Mucosa of rectum (tissue), 2 donors: ENCODE measurements at regions not wholly inside any gene's neighbourhood (a gene's known extent, or its start where the extent isn't known, plus 50 kb on each side); places are given as distances from the start of the nearest gene placed in this dataset.

Experiments
- H3K27ac ChIP-seq, 2 donors: one replicate each; pipeline ENCODE4 v1.7.0; 2013; ENCODE audit warnings: inconsistent platforms in 2 of 2, low read depth in 2 of 2, low read length in 2 of 2
- H3K27me3 ChIP-seq, 2 donors: one replicate each; pipeline ENCODE4 v1.7.0; 2013; ENCODE audit warnings: low read length in 2 of 2; ENCODE audit not compliant: control insufficient read depth in 2 of 2, insufficient read depth in 2 of 2
- H3K36me3 ChIP-seq, 2 donors: one replicate each; pipeline ENCODE4 v1.7.0; 2013; ENCODE audit warnings: low read length in 2 of 2; ENCODE audit not compliant: control insufficient read depth in 2 of 2, insufficient read depth in 2 of 2
- H3K4me1 ChIP-seq, 2 donors: one replicate each; pipeline ENCODE4 v1.7.0; 2013; ENCODE audit warnings: low read length in 2 of 2, mild to moderate bottlenecking in 1 of 2; ENCODE audit not compliant: control insufficient read depth in 2 of 2, insufficient read depth in 2 of 2
- H3K4me3 ChIP-seq, 2 donors: one replicate each; pipeline ENCODE4 v1.7.0; 2013; ENCODE audit warnings: low read length in 2 of 2
- H3K9ac ChIP-seq, 2 donors: one replicate each; pipeline ENCODE4 v1.7.0; 2013; ENCODE audit warnings: low read length in 2 of 2, low read depth in 1 of 2, mild to moderate bottlenecking in 1 of 2
- H3K9me3 ChIP-seq, 2 donors: one replicate each; pipeline ENCODE4 v1.7.0; 2013; ENCODE audit warnings: low read length in 2 of 2; ENCODE audit not compliant: control insufficient read depth in 2 of 2
- donor health status: healthy.
- donor health status: Normal muscosa, but diverticular disease.

- no peaks in the 10 kb centered on the region for H3K9me3 ChIP-seq
- no peak overlapping the region for H3K4me3 ChIP-seq
- no peak overlapping the region for H3K27ac ChIP-seq
- no peak overlapping the region for H3K9ac ChIP-seq
- no peaks in the 10 kb centered on the region for H3K36me3 ChIP-seq
- no peaks in the 10 kb centered on the region for H3K4me1 ChIP-seq
- H3K27me3 ChIP-seq, result no peaks in the 10 kb centered on the region
Measured at GRCh38 chr6:16918586-16918985, 157.3 kb upstream of the ATXN1 start.

- Histone ChIP-seq H3K4me1 (no peaks in the 10 kb centered on the region), H3K36me3 (no peaks in the 10 kb centered on the region), H3K4me3 (no peak overlapping the region), H3K27me3 (peaks cover 0 to 4% of the 10 kb centered on the region in 2 donors), H3K9ac (no peak overlapping the region), H3K9me3 (no peaks in the 10 kb centered on the region), H3K27ac (no peak overlapping the region)
Measured at GRCh38 chr6:16914184-16914583, 152.9 kb upstream of the ATXN1 start.

DNA sequence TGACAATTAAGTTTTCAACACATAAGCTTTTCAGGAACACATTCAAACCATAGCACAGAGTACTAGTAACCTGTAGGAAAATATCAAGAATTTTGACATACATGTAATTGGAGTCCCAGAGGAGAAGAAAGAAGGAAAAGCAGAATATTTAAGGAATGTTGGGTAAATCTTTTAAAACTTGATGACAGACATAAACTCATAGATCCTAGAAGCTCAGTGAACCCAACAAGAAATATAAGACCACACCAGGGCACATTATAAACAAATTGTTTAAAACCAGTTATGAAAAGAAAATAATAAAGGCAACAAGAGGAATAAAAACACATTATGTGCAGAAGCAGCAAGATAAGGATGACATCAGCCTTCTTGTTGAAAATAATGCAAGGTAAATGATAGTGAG is 151.5 kb upstream of the ATXN1 start:
- Histone ChIP-seq H3K27ac (no peak overlapping the region), H3K4me3 (no peak overlapping the region), H3K36me3 (no peaks in the 10 kb centered on the region), H3K27me3 (peaks cover 0 to 4% of the 10 kb centered on the region in 2 donors), H3K9ac (no peak overlapping the region), H3K4me1 (no peaks in the 10 kb centered on the region), H3K9me3 (no peaks in the 10 kb centered on the region)

- no peaks in the 10 kb centered on the region for H3K36me3 ChIP-seq
- no peak overlapping the region for H3K4me3 ChIP-seq
- H3K4me1 ChIP-seq, result no peaks in the 10 kb centered on the region
- H3K9ac ChIP-seq, result no peak overlapping the region
- H3K27ac ChIP-seq, result no peak overlapping the region
- no peaks in the 10 kb centered on the region for H3K9me3 ChIP-seq
- H3K27me3 ChIP-seq, result peaks cover 0 to 4% of the 10 kb centered on the region in 2 donors
Measured at GRCh38 chr6:16911088-16911487, 149.8 kb upstream of the ATXN1 start.

- H3K27ac ChIP-seq, result no peak overlapping the region
- no peak overlapping the region for H3K9ac ChIP-seq
- H3K27me3 ChIP-seq, result peaks cover 0 to 4% of the 10 kb centered on the region in 2 donors
- no peaks in the 10 kb centered on the region for H3K4me1 ChIP-seq
- H3K4me3 ChIP-seq, result no peak overlapping the region
- no peaks in the 10 kb centered on the region for H3K36me3 ChIP-seq
- no peaks in the 10 kb centered on the region for H3K9me3 ChIP-seq
Measured at GRCh38 chr6:16909658-16910360, 148.5 kb upstream of the ATXN1 start.

GRCh38 chr6:16907991-16908390 is 146.7 kb upstream of the ATXN1 start:
- Histone ChIP-seq H3K27me3 (peaks cover 0 to 4% of the 10 kb centered on the region in 2 donors), H3K27ac (no peak overlapping the region), H3K4me3 (no peak overlapping the region), H3K4me1 (no peaks in the 10 kb centered on the region), H3K9ac (no peak overlapping the region), H3K36me3 (no peaks in the 10 kb centered on the region), H3K9me3 (no peaks in the 10 kb centered on the region)

GRCh38 chr6:16904957-16905356 is 143.7 kb upstream of the ATXN1 start:
- no peaks in the 10 kb centered on the region for H3K36me3 ChIP-seq
- H3K4me3 ChIP-seq, result no peak overlapping the region
- H3K27me3 ChIP-seq, result peaks cover 0 to 3% of the 10 kb centered on the region in 2 donors
- no peak overlapping the region for H3K27ac ChIP-seq
- H3K9me3 ChIP-seq, result no peaks in the 10 kb centered on the region
- H3K9ac ChIP-seq, result no peak overlapping the region
- no peaks in the 10 kb centered on the region for H3K4me1 ChIP-seq

DNA sequence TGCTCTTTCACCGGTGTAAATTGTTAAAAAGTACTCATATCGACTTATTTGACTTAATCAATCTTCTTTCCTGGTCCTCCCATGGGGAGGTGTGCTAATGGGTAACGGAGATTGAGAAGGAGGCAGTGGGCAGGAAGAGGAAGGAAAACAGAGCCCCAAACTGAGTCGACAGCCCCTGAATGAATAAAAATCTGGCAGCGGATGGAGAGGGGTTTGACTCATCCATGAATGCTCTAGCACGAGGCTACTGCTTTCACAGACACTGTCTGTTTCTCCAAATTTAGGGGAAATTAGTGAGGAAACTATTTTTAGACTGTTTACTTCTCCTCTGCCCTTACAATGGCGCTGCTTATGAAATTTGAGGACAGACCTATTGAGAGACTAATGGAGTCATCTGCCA is 142.2 kb upstream of the ATXN1 start:
- Histone ChIP-seq H3K36me3 (no peaks in the 10 kb centered on the region), H3K27ac (no peak overlapping the region), H3K27me3 (no peaks in the 10 kb centered on the region), H3K4me3 (no peak overlapping the region), H3K9me3 (no peaks in the 10 kb centered on the region), H3K4me1 (no peaks in the 10 kb centered on the region), H3K9ac (no peak overlapping the region)

- H3K4me3 ChIP-seq, result no peak overlapping the region
- H3K27me3 ChIP-seq, result no peaks in the 10 kb centered on the region
- H3K9me3 ChIP-seq, result no peaks in the 10 kb centered on the region
- H3K27ac ChIP-seq, result no peak overlapping the region
- H3K36me3 ChIP-seq, result no peaks in the 10 kb centered on the region
- H3K9ac ChIP-seq, result no peak overlapping the region
- H3K4me1 ChIP-seq, result no peaks in the 10 kb centered on the region
Measured at GRCh38 chr6:16902502-16902901, 141.2 kb upstream of the ATXN1 start.

DNA sequence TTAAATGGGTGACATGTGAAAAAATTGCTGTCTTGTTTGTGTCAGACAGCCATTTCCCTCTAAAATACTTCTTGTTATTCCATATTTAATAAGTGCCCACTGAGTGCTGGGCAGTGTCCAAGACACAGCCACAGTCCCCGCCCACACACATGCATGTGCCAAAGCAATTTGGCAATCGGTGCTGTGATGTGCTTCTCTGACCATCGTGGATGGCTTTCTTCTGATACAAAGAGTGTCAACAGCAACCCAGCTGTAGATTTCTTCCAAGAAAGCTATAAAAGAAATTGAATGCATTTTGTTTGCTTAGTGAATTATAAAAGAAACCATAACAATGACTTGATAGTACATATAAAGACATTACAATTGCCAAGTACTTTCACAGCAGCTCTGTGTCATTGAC is 140.5 kb upstream of the ATXN1 start:
- no peak overlapping the region for H3K27ac ChIP-seq
- H3K4me3 ChIP-seq, result no peak overlapping the region
- H3K4me1 ChIP-seq, result no peaks in the 10 kb centered on the region
- H3K36me3 ChIP-seq, result no peaks in the 10 kb centered on the region
- H3K9ac ChIP-seq, result no peak overlapping the region
- no peaks in the 10 kb centered on the region for H3K27me3 ChIP-seq
- no peaks in the 10 kb centered on the region for H3K9me3 ChIP-seq

GRCh38 chr6:16901306-16901705 is 140.0 kb upstream of the ATXN1 start:
- H3K9ac ChIP-seq, result no peak overlapping the region
- H3K9me3 ChIP-seq, result no peaks in the 10 kb centered on the region
- H3K27me3 ChIP-seq, result no peaks in the 10 kb centered on the region
- H3K36me3 ChIP-seq, result no peaks in the 10 kb centered on the region
- no peak overlapping the region for H3K27ac ChIP-seq
- no peaks in the 10 kb centered on the region for H3K4me1 ChIP-seq
- H3K4me3 ChIP-seq, result no peak overlapping the region
